Astrocyte (in vitro differentiated cells and primary cell): ENCODE measurements at regions not wholly inside any gene's neighbourhood (a gene's known extent, or its start where the extent isn't known, plus 50 kb on each side); places are given as distances from the start of the nearest gene placed in this dataset.

Experiments
- DNase-seq: peaks from one replicate; pipeline ENCODE4 v3.0.0-alpha.2; 2010; ENCODE audit warnings: low read depth
- FAIRE-seq: peaks from 2 replicates; lab custom pipeline; 2011; peaks lifted over from hg19 to GRCh38; lab: Jason Lieb, UNC
- H2AFZ ChIP-seq: 2 replicates; pipeline ENCODE4 v1.6.0; 2012; ENCODE audit warnings: low read depth, low read length, inconsistent platforms
- H3K27ac ChIP-seq: 2 replicates; pipeline ENCODE4 v1.5.1; 2011; ENCODE audit warnings: low read depth, low read length, inconsistent platforms
- H3K27me3 ChIP-seq: 2 replicates; pipeline ENCODE4 v1.6.0; 2011; ENCODE audit warnings: low read length, inconsistent platforms; ENCODE audit not compliant: insufficient read depth
- H3K36me3 ChIP-seq: 2 replicates; pipeline ENCODE4 v1.5.1; 2011; ENCODE audit warnings: low read length, inconsistent platforms; ENCODE audit not compliant: insufficient read depth
- H3K4me1 ChIP-seq: 2 replicates; pipeline ENCODE4 v1.5.1; 2011; ENCODE audit warnings: low read length, inconsistent platforms; ENCODE audit not compliant: insufficient read depth
- H3K4me2 ChIP-seq: 2 replicates; pipeline ENCODE4 v1.6.0; 2012; ENCODE audit warnings: low read length, inconsistent platforms
- H3K4me3 ChIP-seq: 2 replicates; pipeline ENCODE4 v1.5.1; 2011; ENCODE audit warnings: low read depth, mild to moderate bottlenecking, low read length, inconsistent platforms; ENCODE audit not compliant: insufficient read depth
- H3K79me2 ChIP-seq: 2 replicates; pipeline ENCODE4 v1.6.0; 2012; ENCODE audit warnings: mild to moderate bottlenecking, low read length, inconsistent platforms; ENCODE audit not compliant: insufficient read depth
- H3K9ac ChIP-seq: 2 replicates; pipeline ENCODE4 v1.6.0; 2012; ENCODE audit warnings: mild to moderate bottlenecking, low read length, inconsistent platforms
- H3K9me3 ChIP-seq: 2 replicates; pipeline ENCODE4 v1.5.1; 2012; ENCODE audit warnings: low read depth, mild to moderate bottlenecking, low read length, inconsistent platforms; ENCODE audit not compliant: insufficient read depth
- H4K20me1 ChIP-seq: 2 replicates; pipeline ENCODE4 v1.6.0; 2012; ENCODE audit warnings: low read length, inconsistent platforms; ENCODE audit not compliant: insufficient read depth
- H3K27ac Mint-ChIP-seq: one replicate; pipeline ENCODE4 v1.8.0; 2021; ENCODE audit warnings: mild to moderate bottlenecking, mixed read lengths; ENCODE audit not compliant: unreplicated experiment
- H3K27me3 Mint-ChIP-seq: one replicate; pipeline ENCODE4 v1.8.0; 2021; ENCODE audit warnings: low read depth, mixed read lengths; ENCODE audit not compliant: unreplicated experiment
- H3K36me3 Mint-ChIP-seq: one replicate; pipeline ENCODE4 v1.8.0; 2021; ENCODE audit warnings: low read depth, mixed read lengths; ENCODE audit not compliant: unreplicated experiment
- H3K4me1 Mint-ChIP-seq: one replicate; pipeline ENCODE4 v1.8.0; 2021; ENCODE audit warnings: low read depth, mixed read lengths; ENCODE audit not compliant: unreplicated experiment
- H3K4me3 Mint-ChIP-seq: one replicate; pipeline ENCODE4 v1.8.0; 2021; ENCODE audit warnings: mild to moderate bottlenecking, moderate library complexity, mixed read lengths; ENCODE audit not compliant: unreplicated experiment
- H3K9me3 Mint-ChIP-seq: one replicate; pipeline ENCODE4 v1.8.0; 2021; ENCODE audit warnings: mild to moderate bottlenecking, mixed read lengths; ENCODE audit not compliant: unreplicated experiment
- EZH2 ChIP-seq: IDR thresholded peaks from 2 replicates; pipeline ENCODE4 v1.6.1; 2012; ENCODE audit warnings: mild to moderate bottlenecking, low read length, inconsistent platforms; ENCODE audit not compliant: insufficient read depth
- TF ChIP-seq, protein P1 (sequence below): IDR thresholded peaks from 2 replicates; pipeline ENCODE4 v1.5.1; 2011; ENCODE audit warnings: low read depth, mild to moderate bottlenecking, inconsistent platforms, low read length, moderate library complexity; ENCODE audit not compliant: insufficient read depth

- Mint-ChIP-seq H3K4me3 (no peak overlapping the region), H3K4me1 (peaks cover 2% of the 10 kb centered on the region), H3K27ac (no peak overlapping the region), H3K9me3 (peaks cover 9% of the 10 kb centered on the region), H3K36me3 (no peaks in the 10 kb centered on the region), H3K27me3 (no peaks in the 10 kb centered on the region)
- H3K27me3 ChIP-seq, result no peaks in the 10 kb centered on the region
- H3K27ac ChIP-seq, result no peak overlapping the region
- H3K4me1 ChIP-seq, result peaks cover 2% of the 10 kb centered on the region
- H3K4me3 ChIP-seq, result no peak overlapping the region
- no peak overlapping the region for H3K4me2 ChIP-seq
- DNase-seq, result no peak
- peaks cover 10% of the 10 kb centered on the region for H3K9me3 ChIP-seq
- H4K20me1 ChIP-seq, result no peaks in the 10 kb centered on the region
- FAIRE-seq, result no peak
- H3K36me3 ChIP-seq, result no peaks in the 10 kb centered on the region
- H2AFZ ChIP-seq, result no peak overlapping the region
- TF ChIP-seq EZH2, result no peak
- TF ChIP-seq, protein P1, sequence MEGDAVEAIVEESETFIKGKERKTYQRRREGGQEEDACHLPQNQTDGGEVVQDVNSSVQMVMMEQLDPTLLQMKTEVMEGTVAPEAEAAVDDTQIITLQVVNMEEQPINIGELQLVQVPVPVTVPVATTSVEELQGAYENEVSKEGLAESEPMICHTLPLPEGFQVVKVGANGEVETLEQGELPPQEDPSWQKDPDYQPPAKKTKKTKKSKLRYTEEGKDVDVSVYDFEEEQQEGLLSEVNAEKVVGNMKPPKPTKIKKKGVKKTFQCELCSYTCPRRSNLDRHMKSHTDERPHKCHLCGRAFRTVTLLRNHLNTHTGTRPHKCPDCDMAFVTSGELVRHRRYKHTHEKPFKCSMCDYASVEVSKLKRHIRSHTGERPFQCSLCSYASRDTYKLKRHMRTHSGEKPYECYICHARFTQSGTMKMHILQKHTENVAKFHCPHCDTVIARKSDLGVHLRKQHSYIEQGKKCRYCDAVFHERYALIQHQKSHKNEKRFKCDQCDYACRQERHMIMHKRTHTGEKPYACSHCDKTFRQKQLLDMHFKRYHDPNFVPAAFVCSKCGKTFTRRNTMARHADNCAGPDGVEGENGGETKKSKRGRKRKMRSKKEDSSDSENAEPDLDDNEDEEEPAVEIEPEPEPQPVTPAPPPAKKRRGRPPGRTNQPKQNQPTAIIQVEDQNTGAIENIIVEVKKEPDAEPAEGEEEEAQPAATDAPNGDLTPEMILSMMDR, result no peak
- no peaks in the 10 kb centered on the region for H3K79me2 ChIP-seq
- no peak overlapping the region for H3K9ac ChIP-seq
Measured at GRCh38 chr4:169915545-169915944, 110.7 kb downstream of the MFAP3L start.

DNA sequence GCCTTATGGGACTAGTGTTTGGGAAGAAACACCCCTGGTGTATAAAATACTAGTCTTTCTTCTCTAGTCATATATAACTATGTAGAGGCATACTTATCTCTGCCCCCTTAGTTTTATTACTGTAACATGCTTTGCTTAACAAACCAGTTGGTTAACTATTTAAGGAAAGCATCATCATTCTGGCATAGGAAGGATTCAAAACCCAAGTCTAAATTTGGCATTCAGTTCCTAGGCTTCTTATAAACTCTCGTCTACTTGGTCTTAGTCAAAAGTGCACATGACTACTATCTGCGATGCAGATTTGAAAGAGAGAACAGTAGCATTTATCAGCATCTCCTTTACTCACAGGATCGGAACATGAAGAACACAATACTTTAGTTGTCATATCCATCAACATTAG, 111.3 kb downstream of the MFAP3L start:
- no peak overlapping the region for H3K4me3 ChIP-seq

GRCh38 chr4:169912996-169913395, 113.2 kb downstream of the MFAP3L start:
- FAIRE-seq, result no peak

More for the DNA sequence above, 111.3 kb downstream of the MFAP3L start:
- no peaks in the 10 kb centered on the region for H3K36me3 Mint-ChIP-seq
- no peaks in the 10 kb centered on the region for H3K27me3 ChIP-seq
- H4K20me1 ChIP-seq, result no peaks in the 10 kb centered on the region
- peaks cover 2% of the 10 kb centered on the region for H3K4me1 ChIP-seq
- DNase-seq, result no peak
- no peaks in the 10 kb centered on the region for H3K79me2 ChIP-seq
- H3K27ac Mint-ChIP-seq, result no peak overlapping the region
- no peak overlapping the region for H3K4me2 ChIP-seq
- no peak overlapping the region for H3K4me3 Mint-ChIP-seq
- FAIRE-seq, result no peak
- no peaks in the 10 kb centered on the region for H3K36me3 ChIP-seq
- peaks cover 10% of the 10 kb centered on the region for H3K9me3 ChIP-seq
- no peak overlapping the region for H3K9ac ChIP-seq
- peaks cover 9% of the 10 kb centered on the region for H3K9me3 Mint-ChIP-seq
- no peak overlapping the region for H3K27ac ChIP-seq
- no peak overlapping the region for H2AFZ ChIP-seq
- H3K27me3 Mint-ChIP-seq, result no peaks in the 10 kb centered on the region
- peaks cover 1% of the 10 kb centered on the region for H3K4me1 Mint-ChIP-seq
- TF ChIP-seq, protein P1, result no peak
- TF ChIP-seq EZH2, result no peak

More at GRCh38 chr4:169912996-169913395, 113.2 kb downstream of the MFAP3L start:
- Mint-ChIP-seq H3K9me3 (peaks cover 9% of the 10 kb centered on the region), H3K4me3 (no peak overlapping the region), H3K27ac (no peak overlapping the region), H3K27me3 (no peaks in the 10 kb centered on the region), H3K36me3 (no peaks in the 10 kb centered on the region), H3K4me1 (no peaks in the 10 kb centered on the region)
- Histone ChIP-seq H3K9ac (no peak overlapping the region), H3K4me2 (no peak overlapping the region), H3K4me3 (no peak overlapping the region), H3K36me3 (no peaks in the 10 kb centered on the region), H3K9me3 (peaks cover 10% of the 10 kb centered on the region), H3K4me1 (no peaks in the 10 kb centered on the region), H3K27me3 (no peaks in the 10 kb centered on the region), H3K79me2 (no peaks in the 10 kb centered on the region), H3K27ac (no peak overlapping the region), H4K20me1 (no peaks in the 10 kb centered on the region), H2AFZ (no peak overlapping the region)
- TF ChIP-seq, protein P1, result no peak
- no peak for TF ChIP-seq EZH2
- no peak for DNase-seq
